Keratinocyte (primary cell): ENCODE measurements at regions not wholly inside any gene's neighbourhood (a gene's known extent, or its start where the extent isn't known, plus 50 kb on each side); places are given as distances from the start of the nearest gene placed in this dataset.

Experiments used
- EZH2 ChIP-seq: IDR thresholded peaks from one replicate; pipeline ENCODE4 v1.6.1; 2012; ENCODE audit warnings: inconsistent platforms, mild to moderate bottlenecking, low read length, moderate library complexity
- TF ChIP-seq, protein P1 (sequence below), 3 experiments: IDR thresholded peaks in 1 of 3; conservative IDR thresholded peaks in 1 of 3; optimal IDR thresholded peaks in 1 of 3; 2 replicates in 2 of 3; 3 replicates in 1 of 3; pipeline versions ENCODE3 to v1.5.1; 2011; ENCODE audit warnings: low read length in 3 of 3, mild to moderate bottlenecking in 3 of 3, moderate library complexity in 2 of 3, control low read depth in 1 of 3, inconsistent platforms in 1 of 3; ENCODE audit not compliant: insufficient read depth in 2 of 3; ENCODE audit errors: extremely low read depth in 1 of 3

DNA sequence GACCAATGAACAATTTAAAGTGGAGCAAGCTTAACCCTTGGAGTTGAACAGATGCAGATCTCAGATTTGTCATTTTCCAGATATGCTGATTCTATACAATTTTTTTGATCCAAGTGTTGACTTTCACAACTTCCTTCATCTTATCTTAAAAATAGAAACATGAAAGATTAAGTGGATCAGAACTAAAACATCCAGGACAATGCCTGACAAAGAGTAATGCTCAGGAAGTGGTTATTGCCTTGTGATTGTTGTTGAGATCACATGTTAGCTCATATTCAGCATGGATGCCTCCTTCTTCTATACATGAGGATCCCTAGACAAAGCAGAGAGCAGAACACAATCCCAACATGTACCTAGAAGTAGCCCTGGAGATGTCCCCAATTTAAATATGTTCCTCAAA, 160.9 kb downstream of the PPARGC1A start:
- TF ChIP-seq, protein P1, sequence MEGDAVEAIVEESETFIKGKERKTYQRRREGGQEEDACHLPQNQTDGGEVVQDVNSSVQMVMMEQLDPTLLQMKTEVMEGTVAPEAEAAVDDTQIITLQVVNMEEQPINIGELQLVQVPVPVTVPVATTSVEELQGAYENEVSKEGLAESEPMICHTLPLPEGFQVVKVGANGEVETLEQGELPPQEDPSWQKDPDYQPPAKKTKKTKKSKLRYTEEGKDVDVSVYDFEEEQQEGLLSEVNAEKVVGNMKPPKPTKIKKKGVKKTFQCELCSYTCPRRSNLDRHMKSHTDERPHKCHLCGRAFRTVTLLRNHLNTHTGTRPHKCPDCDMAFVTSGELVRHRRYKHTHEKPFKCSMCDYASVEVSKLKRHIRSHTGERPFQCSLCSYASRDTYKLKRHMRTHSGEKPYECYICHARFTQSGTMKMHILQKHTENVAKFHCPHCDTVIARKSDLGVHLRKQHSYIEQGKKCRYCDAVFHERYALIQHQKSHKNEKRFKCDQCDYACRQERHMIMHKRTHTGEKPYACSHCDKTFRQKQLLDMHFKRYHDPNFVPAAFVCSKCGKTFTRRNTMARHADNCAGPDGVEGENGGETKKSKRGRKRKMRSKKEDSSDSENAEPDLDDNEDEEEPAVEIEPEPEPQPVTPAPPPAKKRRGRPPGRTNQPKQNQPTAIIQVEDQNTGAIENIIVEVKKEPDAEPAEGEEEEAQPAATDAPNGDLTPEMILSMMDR (optimal IDR thresholded peaks at IDR 0.05 in 1 of 3, IDR thresholded peaks at IDR 0.05 in 1 of 3, conservative IDR thresholded peaks at IDR 0.05 in 1 of 3; ENCODE audit: extremely low read depth in 1 of 3, insufficient read depth in 2 of 3, low read length in 3 of 3), result no peak
- no peak for TF ChIP-seq EZH2
